ENCODE measurements at regions not wholly inside any gene's neighbourhood (a gene's known extent, or its start where the extent isn't known, plus 50 kb on each side); places are given as distances from the start of the nearest gene placed in this dataset.

DNA sequence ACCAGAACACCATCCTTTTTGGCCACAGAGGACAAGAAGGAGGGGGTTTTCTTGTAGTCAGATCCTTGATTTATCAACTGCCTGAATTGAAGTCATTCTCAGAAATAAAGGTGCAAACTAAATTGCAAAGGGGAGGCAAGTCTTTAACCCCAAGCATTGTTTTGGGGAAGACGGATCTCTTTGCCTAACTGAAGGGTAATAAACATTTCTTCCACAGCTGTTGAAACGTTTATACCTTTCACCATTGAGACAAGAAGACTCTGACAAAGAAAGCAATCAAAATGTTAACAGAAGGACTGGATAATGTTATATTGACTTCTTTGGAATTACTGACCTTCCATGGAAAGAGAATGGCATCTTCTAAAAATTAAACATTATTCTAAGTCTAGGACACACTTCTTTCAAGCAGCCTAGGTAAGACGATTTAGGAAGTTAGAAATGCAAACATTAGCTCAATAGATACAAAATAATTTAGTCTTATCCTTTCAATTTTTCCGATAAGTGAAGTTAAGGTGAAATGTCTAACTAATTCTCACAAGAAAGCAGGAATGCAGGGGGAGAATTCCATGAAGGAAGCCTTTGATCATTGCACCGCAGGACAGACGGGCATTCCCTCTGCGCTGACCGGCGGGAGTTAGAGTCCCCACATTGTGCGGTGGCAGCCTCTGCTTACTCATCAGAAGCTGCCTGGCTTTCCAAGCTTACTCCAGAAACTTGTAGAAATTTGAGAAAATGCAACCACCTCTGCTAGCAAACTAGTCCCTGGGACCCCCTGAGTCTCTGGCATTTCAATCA lies 69.4 kb upstream of the COPS8 start:
- no peak for DNase-seq

DNA sequence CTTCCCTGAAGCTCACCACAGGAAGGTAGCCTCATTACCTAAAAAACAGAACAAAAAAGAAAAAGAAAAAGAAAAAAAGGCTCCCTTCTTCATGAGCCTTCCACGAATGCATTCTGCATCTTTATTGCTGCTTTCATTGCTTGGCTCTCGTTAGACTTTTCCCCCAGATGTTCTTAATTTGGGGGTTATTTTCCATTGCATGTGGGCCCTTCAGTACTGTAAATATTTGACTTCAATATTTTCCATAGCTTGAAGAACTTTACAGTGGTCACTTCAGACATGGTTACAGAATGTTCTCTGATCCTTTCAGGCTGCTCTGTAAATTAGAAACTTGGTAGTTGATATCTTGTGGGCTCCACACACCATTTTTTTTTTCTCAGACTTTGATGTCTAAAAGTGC lies 65.6 kb upstream of the COPS8 start:
- DNase-seq: no peak

DNA sequence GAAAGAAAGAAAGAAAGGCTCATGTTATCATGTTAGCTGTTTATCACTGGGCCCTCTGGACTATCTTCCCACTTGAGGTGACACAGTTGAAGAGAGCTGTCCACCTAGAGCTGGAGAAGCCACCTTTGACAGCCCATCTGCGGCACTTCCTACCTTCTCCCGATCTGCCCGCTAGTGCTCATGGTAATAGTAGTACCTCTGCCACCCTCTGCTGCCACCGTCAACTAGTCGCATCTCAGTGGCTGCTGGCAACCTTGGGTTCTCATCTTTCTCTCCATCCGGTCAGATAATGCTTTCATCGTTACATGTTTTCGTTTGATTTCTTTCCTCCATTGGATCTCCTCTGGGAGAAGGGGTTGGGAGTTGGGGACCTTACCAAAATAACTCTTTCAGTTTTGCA lies 63.2 kb upstream of the COPS8 start:
- DNase-seq: peak; percentile 56

DNA sequence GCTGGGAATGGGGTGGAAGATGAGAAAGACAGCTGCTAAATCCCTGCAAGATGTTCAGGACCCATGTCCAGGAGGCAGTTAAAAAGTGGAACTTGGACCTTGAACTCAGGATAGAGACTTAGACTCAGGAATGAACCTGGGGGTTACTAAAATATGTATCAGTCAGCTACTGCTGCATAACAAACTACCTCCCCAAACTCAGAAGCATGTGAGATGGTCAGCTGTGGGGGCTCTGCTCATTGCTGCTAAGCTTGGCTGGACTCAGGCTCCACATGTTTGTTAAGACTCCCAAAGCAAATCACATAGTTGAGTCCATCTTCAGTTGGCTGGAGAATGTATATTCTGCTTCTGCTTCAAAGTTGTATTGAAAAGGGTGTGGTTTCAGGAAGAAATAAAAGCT lies 61.4 kb upstream of the COPS8 start:
- no peak for DNase-seq

DNA sequence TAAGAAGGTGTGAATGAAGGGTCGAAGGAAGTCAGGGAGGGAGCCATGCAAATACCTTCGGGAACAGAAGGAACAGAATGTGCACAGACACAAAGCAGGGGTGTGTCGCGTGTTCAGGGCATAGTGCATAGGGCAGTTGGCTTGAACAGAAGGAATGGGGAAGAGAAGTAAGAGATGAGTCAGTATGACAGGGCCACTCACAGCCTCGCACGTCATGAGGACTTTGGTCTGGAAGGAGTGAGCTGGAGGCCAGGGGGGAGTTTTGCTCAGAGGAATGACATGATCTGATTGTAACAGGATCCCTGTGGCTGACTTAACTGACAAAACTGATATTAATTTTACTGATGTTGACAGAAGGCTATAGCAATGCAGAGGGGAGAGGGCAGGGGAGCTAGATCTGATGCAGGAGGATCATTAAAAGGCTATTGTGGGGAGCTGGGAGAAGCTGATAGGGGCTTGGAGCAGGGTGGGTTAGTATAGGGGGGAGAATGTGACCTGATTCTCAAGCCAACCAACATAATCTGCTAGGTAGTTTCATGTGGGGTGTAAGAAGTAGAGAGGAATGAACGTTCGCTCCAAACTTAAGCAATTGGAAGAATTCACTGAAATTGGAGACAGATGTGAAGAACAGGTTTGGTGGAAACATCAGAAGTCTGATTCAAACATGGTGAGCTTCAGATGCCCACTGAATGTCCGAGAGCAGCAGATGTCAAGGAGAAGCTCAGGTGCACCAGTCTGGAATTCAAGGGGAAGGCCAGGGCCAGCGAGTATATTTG lies 60.4 kb upstream of the COPS8 start:
- no peak for DNase-seq

- peak; percentile 65 for DNase-seq
Measured at GRCh38 chr2:237026981-237027711, 58.5 kb upstream of the COPS8 start.

DNA sequence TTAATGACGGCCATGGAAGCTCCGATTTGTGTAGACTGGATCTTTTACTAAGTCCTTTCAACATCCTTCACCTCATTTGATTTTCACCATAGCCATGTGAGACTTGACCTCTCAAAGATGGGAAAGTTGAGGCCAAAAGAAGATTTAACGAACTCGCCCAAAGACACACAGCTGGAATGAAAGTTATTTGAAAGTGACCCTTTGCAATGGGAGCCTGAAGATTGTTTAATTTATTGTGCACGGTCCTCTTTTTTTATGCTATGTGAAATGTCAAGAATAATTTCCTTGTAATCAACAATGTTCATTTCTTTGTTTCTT lies 58.0 kb upstream of the COPS8 start:
- no peak for DNase-seq

DNA sequence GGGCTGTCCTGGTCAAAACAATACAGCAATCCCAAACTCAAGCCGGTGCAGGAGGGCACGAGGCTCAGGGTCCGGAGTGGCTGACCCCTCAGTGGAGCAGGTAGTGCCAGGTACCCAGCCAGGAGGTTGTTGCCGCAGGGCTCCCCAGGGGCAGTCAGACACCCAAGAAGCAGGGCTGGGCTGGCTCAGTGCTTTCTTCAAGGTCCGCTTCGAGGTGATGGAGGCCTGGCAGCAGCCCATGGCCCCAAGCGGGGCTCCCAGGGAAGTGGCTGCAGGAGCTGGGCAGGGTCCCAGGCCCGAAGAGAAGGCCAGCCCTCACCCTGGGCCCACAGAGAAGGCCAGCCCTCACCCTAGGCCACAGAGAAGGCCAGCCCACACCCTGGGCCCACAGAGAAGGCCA lies 55.3 kb upstream of the COPS8 start:
- DNase-seq: no peak

- no peak for DNase-seq
Measured at GRCh38 chr2:237033536-237034060, 52.1 kb upstream of the COPS8 start.

GRCh38 chr2:237035781-237036475 lies 49.8 kb upstream of the COPS8 start:
- DNase-seq: no peak

Measured in NCI-H2029 treated with DMSO at 0.1 percent for 48 hours (cell line).